OCI-LY7 (cell line): ENCODE measurements at regions not wholly inside any gene's neighbourhood (a gene's known extent, or its start where the extent isn't known, plus 50 kb on each side); places are given as distances from the start of the nearest gene placed in this dataset.

ENCODE experiments used
- BruUV-seq: library from RNA; stranded (reverse); fragments of 400-500 nt; replicated peaks from 2 replicates; lab custom pipeline; 2021; lab: Mats Ljungman, UMichigan
- CTCF ChIA-PET: fragments of 300-600 bp; sonication (Branson Sonifier 250); formaldehyde crosslinking; loops from one replicate; lab custom pipeline; 2022; ENCODE audit warnings: antibody characterized with exemption; ENCODE audit not compliant: unreplicated experiment; lab: Charles Lee
- POLR2A ChIA-PET: fragments of 300-600 bp; sonication (Branson Sonifier 250); formaldehyde crosslinking; loops from one replicate; lab custom pipeline; 2022; ENCODE audit warnings: antibody characterized with exemption; lab: Charles Lee
- DNase-seq: peaks from one replicate; pipeline ENCODE4 v3.0.0-alpha.2; 2015; ENCODE audit warnings: low spot score
- H2AFZ ChIP-seq: fragments of 200-600 bp; sonication (generic), shearing (Covaris generic); 2 replicates; pipeline ENCODE4 v1.6.1; 2014; ENCODE audit warnings: mild to moderate bottlenecking, antibody characterized with exemption, low read length, moderate library complexity
- H3K27ac ChIP-seq: fragments of 200-600 bp; sonication (generic); 2 replicates; pipeline ENCODE4 v1.5.1; 2014; ENCODE audit warnings: mixed run types, low read depth, mild to moderate bottlenecking, moderate library complexity, low read length, inconsistent platforms; ENCODE audit not compliant: poor library complexity, severe bottlenecking
- H3K36me3 ChIP-seq: fragments of 200-600 bp; sonication (generic); 2 replicates; pipeline ENCODE4 v1.6.1; 2014; ENCODE audit warnings: mild to moderate bottlenecking, antibody characterized with exemption, low read length, moderate library complexity, mixed read lengths; ENCODE audit not compliant: insufficient read depth
- H3K4me1 ChIP-seq: fragments of 200-600 bp; sonication (generic); 2 replicates; pipeline ENCODE4 v1.5.1; 2014; ENCODE audit warnings: mild to moderate bottlenecking, low read length; ENCODE audit not compliant: insufficient read depth, poor library complexity, severe bottlenecking
- H3K4me2 ChIP-seq: fragments of 200-600 bp; sonication (generic); 2 replicates; pipeline ENCODE4 v1.6.1; 2014; ENCODE audit warnings: mild to moderate bottlenecking, low read length
- H3K4me3 ChIP-seq: fragments of 200-600 bp; sonication (generic); 2 replicates; pipeline ENCODE4 v1.5.1; 2014; ENCODE audit warnings: mild to moderate bottlenecking, low read depth, low read length; ENCODE audit not compliant: poor library complexity, severe bottlenecking
- H3K79me2 ChIP-seq: fragments of 200-600 bp; sonication (generic); 2 replicates; pipeline ENCODE4 v1.6.1; 2016; ENCODE audit warnings: low read depth, mild to moderate bottlenecking, low read length, moderate library complexity, mixed read lengths; ENCODE audit not compliant: insufficient read depth
- H3K9me2 ChIP-seq: fragments of 200-600 bp; sonication (generic); 2 replicates; pipeline ENCODE4 v1.6.1; 2016; ENCODE audit warnings: mild to moderate bottlenecking, low read length, mixed read lengths; ENCODE audit not compliant: insufficient read depth
- H3K9me3 ChIP-seq: fragments of 200-600 bp; sonication (generic); 2 replicates; pipeline ENCODE4 v1.6.1; 2014; ENCODE audit warnings: mild to moderate bottlenecking, mixed run types, low read length, mixed read lengths
- H4K20me1 ChIP-seq: fragments of 200-600 bp; sonication (generic); 2 replicates; pipeline ENCODE4 v1.6.1; 2014; ENCODE audit warnings: mild to moderate bottlenecking, antibody characterized with exemption, low read length, moderate library complexity, mixed read lengths; ENCODE audit not compliant: insufficient read depth
- CTCF ChIP-seq: fragments of 200-600 bp; sonication (generic); conservative IDR thresholded peaks from 2 replicates; pipeline ENCODE4 v1.5.1; 2014; ENCODE audit warnings: mild to moderate bottlenecking, antibody characterized with exemption, low read length, moderate library complexity, mixed read lengths
- EZH2phosphoT487 ChIP-seq: fragments of 200-600 bp; sonication (generic); IDR thresholded peaks from 2 replicates; pipeline ENCODE4 v1.6.1; 2018; ENCODE audit warnings: low read depth, borderline replicate concordance, mild to moderate bottlenecking, mixed run types, antibody characterized with exemption, low read length, moderate library complexity, mixed read lengths
- intact Hi-C: fragments of 100-400 bp; cut with micrococcal nuclease; formaldehyde crosslinking; loops from one replicate; pipeline ENCODE4 v1.10.0; 2022; ENCODE audit not compliant: unreplicated experiment

- ChIA-PET CTCF (no interaction called here), POLR2A (no interaction called here)
- Histone ChIP-seq H3K27ac (no peak overlapping the region), H3K9me3 (no peaks in the 10 kb centered on the region), H3K4me1 (no peaks in the 10 kb centered on the region), H4K20me1 (no peaks in the 10 kb centered on the region), H3K36me3 (no peaks in the 10 kb centered on the region), H3K9me2 (no peaks in the 10 kb centered on the region), H3K79me2 (no peaks in the 10 kb centered on the region), H3K4me2 (no peak overlapping the region), H3K4me3 (no peak overlapping the region), H2AFZ (no peak overlapping the region)
- BruUV-seq: no TSS peak
- DNase-seq: no peak
- intact Hi-C loops: no loop called here
- TF ChIP-seq EZH2phosphoT487 (no peak), CTCF (no peak)
These were observed 282.7 kb downstream of the GAS1 start for GRCh38 chr9:86664603-86665002.

- H3K27ac ChIP-seq: no peak overlapping the region
- intact Hi-C loops: no loop called here
- no peaks in the 10 kb centered on the region for H3K79me2 ChIP-seq
- no peak overlapping the region for H2AFZ ChIP-seq
- no peaks in the 10 kb centered on the region for H4K20me1 ChIP-seq
- POLR2A ChIA-PET: no interaction called here
- H3K36me3 ChIP-seq: no peaks in the 10 kb centered on the region
- CTCF ChIA-PET: no interaction called here
- no peak for DNase-seq
- no TSS peak for BruUV-seq
- H3K9me3 ChIP-seq: no peaks in the 10 kb centered on the region
- no peaks in the 10 kb centered on the region for H3K9me2 ChIP-seq
- H3K4me3 ChIP-seq: no peak overlapping the region
- no peaks in the 10 kb centered on the region for H3K4me1 ChIP-seq
- no peak for TF ChIP-seq CTCF
- TF ChIP-seq EZH2phosphoT487: no peak
- no peak overlapping the region for H3K4me2 ChIP-seq
These were observed 283.4 kb downstream of the GAS1 start for GRCh38 chr9:86663905-86664304.

- H4K20me1 ChIP-seq: no peaks in the 10 kb centered on the region
- H3K9me2 ChIP-seq: no peaks in the 10 kb centered on the region
- no peak overlapping the region for H2AFZ ChIP-seq
- H3K79me2 ChIP-seq: no peaks in the 10 kb centered on the region
- no peaks in the 10 kb centered on the region for H3K9me3 ChIP-seq
- ChIA-PET POLR2A (interaction anchor here (0.7 kb wide), 2 partner anchors 16 to 18 kb away, joined by 3 read pairs; no protein-coding TSS in a partner anchor), CTCF (no interaction called here)
- no peak overlapping the region for H3K4me3 ChIP-seq
- no peak overlapping the region for H3K27ac ChIP-seq
- intact Hi-C loops: no loop called here
- DNase-seq: no peak
- no peaks in the 10 kb centered on the region for H3K36me3 ChIP-seq
- no peaks in the 10 kb centered on the region for H3K4me1 ChIP-seq
- no peak overlapping the region for H3K4me2 ChIP-seq
- TF ChIP-seq EZH2phosphoT487 (no peak), CTCF (no peak)
- BruUV-seq: no TSS peak
These were observed 284.3 kb downstream of the GAS1 start for GRCh38 chr9:86662890-86663468.
